ENCODE measurements at regions not wholly inside any gene's neighbourhood (a gene's known extent, or its start where the extent isn't known, plus 50 kb on each side); places are given as distances from the start of the nearest gene placed in this dataset.

DNA sequence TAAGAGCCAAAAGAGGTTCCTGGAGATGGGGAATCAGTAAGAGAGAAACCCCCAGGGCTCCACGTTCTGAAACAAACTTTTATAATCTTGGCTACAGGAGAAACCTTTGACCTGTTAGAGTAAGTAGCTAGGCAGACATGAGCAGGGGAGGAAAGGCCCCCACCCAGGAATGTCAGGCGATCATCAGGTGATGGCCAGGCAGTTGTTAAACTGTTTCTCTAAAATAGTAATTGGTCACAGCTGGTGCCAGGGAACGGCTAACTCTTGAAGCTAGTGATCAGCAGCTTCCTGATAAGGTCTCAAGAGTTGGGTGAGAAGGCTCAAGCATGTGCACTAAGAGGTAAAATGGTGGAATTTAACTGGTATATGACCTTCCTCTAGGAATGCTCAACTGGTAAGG, 263.8 kb downstream of the HDGFL1 start:
- TF ChIP-seq, protein P1, sequence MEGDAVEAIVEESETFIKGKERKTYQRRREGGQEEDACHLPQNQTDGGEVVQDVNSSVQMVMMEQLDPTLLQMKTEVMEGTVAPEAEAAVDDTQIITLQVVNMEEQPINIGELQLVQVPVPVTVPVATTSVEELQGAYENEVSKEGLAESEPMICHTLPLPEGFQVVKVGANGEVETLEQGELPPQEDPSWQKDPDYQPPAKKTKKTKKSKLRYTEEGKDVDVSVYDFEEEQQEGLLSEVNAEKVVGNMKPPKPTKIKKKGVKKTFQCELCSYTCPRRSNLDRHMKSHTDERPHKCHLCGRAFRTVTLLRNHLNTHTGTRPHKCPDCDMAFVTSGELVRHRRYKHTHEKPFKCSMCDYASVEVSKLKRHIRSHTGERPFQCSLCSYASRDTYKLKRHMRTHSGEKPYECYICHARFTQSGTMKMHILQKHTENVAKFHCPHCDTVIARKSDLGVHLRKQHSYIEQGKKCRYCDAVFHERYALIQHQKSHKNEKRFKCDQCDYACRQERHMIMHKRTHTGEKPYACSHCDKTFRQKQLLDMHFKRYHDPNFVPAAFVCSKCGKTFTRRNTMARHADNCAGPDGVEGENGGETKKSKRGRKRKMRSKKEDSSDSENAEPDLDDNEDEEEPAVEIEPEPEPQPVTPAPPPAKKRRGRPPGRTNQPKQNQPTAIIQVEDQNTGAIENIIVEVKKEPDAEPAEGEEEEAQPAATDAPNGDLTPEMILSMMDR (conservative IDR thresholded peaks at IDR 0.05), result no peak
- no peaks in the 10 kb centered on the region for H3K27me3 Mint-ChIP-seq
- no peak for DNase-seq (ENCODE audit: extremely low spot score, unreplicated experiment)
- H3K27ac Mint-ChIP-seq, result no peak overlapping the region
- H3K9me3 Mint-ChIP-seq, result peaks cover 5% of the 10 kb centered on the region
- no peak overlapping the region for H3K4me3 Mint-ChIP-seq
- peaks cover 11% of the 10 kb centered on the region for H3K4me1 Mint-ChIP-seq (ENCODE audit: unreplicated experiment)
- H3K36me3 Mint-ChIP-seq, result peaks cover 6% of the 10 kb centered on the region

DNA sequence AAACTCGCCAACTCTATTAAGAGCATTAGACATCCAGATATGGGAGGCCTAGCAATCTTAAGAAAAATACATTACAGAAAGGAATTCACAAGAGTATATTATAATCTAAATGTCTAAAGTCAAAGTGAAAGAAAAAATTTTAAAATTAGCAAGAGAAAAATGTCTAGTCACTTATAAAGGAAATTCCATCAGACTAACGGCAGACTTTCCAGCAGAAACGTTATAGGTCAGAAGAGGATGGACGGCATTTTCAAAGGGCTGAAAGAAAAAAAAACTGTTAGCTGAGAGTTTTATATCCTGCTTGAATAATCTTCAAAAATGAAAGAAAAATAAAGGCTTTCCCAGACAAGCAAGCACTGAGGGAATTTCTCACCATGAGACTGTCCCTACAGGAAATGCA, 269.0 kb downstream of the HDGFL1 start:
- H3K36me3 Mint-ChIP-seq, result peaks cover 15% of the 10 kb centered on the region
- no peak for DNase-seq (ENCODE audit: extremely low spot score, unreplicated experiment)
- no peaks in the 10 kb centered on the region for H3K27me3 Mint-ChIP-seq
- H3K9me3 Mint-ChIP-seq, result no peaks in the 10 kb centered on the region
- H3K4me1 Mint-ChIP-seq (ENCODE audit: unreplicated experiment), result no peaks in the 10 kb centered on the region
- TF ChIP-seq, protein P1 (conservative IDR thresholded peaks at IDR 0.05), result no peak
- no peak overlapping the region for H3K27ac Mint-ChIP-seq
- no peak overlapping the region for H3K4me3 Mint-ChIP-seq

DNA sequence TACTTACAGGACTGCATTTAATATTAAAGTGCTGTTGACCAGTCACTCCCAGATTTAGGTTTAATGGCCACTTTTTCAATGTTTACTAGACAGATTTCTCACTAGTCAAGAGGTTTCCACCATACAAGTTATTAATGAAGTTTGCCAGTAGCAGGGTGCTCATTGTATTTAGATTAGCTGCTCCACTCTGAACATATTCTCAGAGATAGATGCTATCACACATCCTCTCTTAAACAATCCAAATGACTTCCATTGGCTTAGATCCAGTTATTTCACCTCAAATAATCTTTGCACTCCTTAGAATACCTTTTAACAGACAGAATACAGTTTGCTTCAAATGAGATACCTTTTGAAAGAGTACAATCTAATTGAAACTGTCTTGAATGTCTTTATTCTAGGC, 276.1 kb downstream of the HDGFL1 start:
- H3K4me3 Mint-ChIP-seq, result no peak overlapping the region
- TF ChIP-seq, protein P1 (conservative IDR thresholded peaks at IDR 0.05), result no peak
- H3K36me3 Mint-ChIP-seq, result no peaks in the 10 kb centered on the region
- H3K9me3 Mint-ChIP-seq, result no peaks in the 10 kb centered on the region
- no peaks in the 10 kb centered on the region for H3K4me1 Mint-ChIP-seq (ENCODE audit: unreplicated experiment)
- H3K27me3 Mint-ChIP-seq, result no peaks in the 10 kb centered on the region
- DNase-seq (ENCODE audit: extremely low spot score, unreplicated experiment), result no peak
- H3K27ac Mint-ChIP-seq, result no peak overlapping the region

DNA sequence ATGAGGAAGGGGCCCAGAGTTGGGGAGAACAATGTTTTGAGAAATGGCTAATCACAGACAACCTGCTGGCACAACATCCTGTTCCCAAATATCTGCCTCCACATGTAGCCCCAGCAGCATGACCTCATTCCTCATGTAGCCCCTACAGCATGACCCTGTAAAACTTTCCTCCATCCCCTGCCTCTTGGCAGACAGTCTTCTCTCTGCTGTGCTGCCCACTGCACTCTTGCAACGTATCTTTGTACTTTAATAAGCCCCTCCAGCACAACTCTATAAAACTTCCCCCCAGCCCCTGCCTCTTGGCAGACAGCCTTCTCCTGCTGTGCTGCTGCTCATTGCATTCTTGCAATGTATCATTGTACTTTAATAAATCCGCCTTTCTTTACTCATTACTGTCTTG, 278.8 kb downstream of the HDGFL1 start:
- H3K36me3 Mint-ChIP-seq, result no peaks in the 10 kb centered on the region
- H3K27ac Mint-ChIP-seq, result no peak overlapping the region
- no peak overlapping the region for H3K4me3 Mint-ChIP-seq

DNA sequence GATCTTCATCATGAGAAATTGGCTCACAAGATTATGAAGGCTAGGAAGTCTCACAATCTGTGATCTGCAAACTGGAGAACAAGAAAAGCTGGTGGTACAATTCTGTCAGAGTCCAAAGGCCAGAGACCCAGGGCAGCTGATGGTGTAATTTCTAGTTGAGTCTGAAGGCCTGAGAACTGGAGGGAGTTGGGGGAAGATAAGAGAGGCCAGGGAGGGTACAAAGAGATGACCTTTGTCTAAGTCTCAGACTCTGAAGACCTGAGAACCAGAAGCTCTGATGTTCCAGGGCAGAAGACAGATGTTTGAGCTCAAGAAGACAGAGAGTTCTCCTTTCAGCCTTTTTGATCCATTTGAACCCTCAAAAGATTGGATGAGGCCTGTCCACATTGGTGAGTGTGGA, 280.6 kb downstream of the HDGFL1 start:
- Mint-ChIP-seq H3K27me3 (no peaks in the 10 kb centered on the region), H3K27ac (no peak overlapping the region), H3K9me3 (no peaks in the 10 kb centered on the region), H3K4me3 (no peak overlapping the region), H3K36me3 (no peaks in the 10 kb centered on the region), H3K4me1 (ENCODE audit: unreplicated experiment) (no peaks in the 10 kb centered on the region)
- DNase-seq (ENCODE audit: extremely low spot score, unreplicated experiment), result no peak
- TF ChIP-seq, protein P1 (conservative IDR thresholded peaks at IDR 0.05), result no peak

More for the DNA sequence above, 278.8 kb downstream of the HDGFL1 start:
- TF ChIP-seq, protein P1 (conservative IDR thresholded peaks at IDR 0.05), result no peak
- H3K4me1 Mint-ChIP-seq (ENCODE audit: unreplicated experiment), result no peaks in the 10 kb centered on the region
- no peaks in the 10 kb centered on the region for H3K27me3 Mint-ChIP-seq
- H3K9me3 Mint-ChIP-seq, result no peaks in the 10 kb centered on the region
- no peak for DNase-seq (ENCODE audit: extremely low spot score, unreplicated experiment)

DNA sequence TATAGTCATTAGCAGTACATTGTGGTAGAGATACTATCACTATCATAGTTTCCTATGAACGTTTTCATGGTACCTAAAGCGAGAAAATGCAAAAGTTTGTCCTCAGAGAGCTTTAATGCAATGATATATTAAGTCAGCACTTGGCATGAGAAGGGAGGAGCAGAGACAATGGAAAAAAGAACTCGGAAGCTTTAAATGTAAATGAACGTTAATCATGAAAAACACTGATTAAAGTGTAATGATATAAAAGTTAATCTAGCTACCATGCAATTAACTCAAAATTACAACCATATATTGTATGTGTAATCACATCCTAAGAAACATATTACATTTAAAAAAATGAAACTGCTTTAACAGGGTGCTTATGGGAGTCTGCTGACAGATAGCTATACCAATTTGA, 282.7 kb downstream of the HDGFL1 start:
- H3K4me3 Mint-ChIP-seq, result no peak overlapping the region
- TF ChIP-seq, protein P1 (conservative IDR thresholded peaks at IDR 0.05), result no peak
- H3K36me3 Mint-ChIP-seq, result no peaks in the 10 kb centered on the region
- H3K27ac Mint-ChIP-seq, result no peak overlapping the region
- no peaks in the 10 kb centered on the region for H3K9me3 Mint-ChIP-seq
- no peaks in the 10 kb centered on the region for H3K27me3 Mint-ChIP-seq
- H3K4me1 Mint-ChIP-seq (ENCODE audit: unreplicated experiment), result no peaks in the 10 kb centered on the region
- DNase-seq (ENCODE audit: extremely low spot score, unreplicated experiment), result no peak

Data from type B pancreatic cell (in vitro differentiated cells).